Endothelial cell of umbilical vein (primary cell): ENCODE measurements at regions not wholly inside any gene's neighbourhood (a gene's known extent, or its start where the extent isn't known, plus 50 kb on each side); places are given as distances from the start of the nearest gene placed in this dataset.
"Not testable (repeated sequence)": the region's sequence is repeated elsewhere in the genome, so short reads cannot be mapped to it uniquely, and the experiment has no call there.

Experiments used
- BruUV-seq: library from RNA; stranded (reverse); fragments of 400-500 nt; replicated peaks from 2 replicates; lab custom pipeline; 2021; lab: Mats Ljungman, UMichigan
- CTCF ChIA-PET: fragments of 300-600, 350-600 bp; sonication (Branson Sonifier 250); formaldehyde crosslinking; loops from one replicate; lab custom pipeline; 2021; ENCODE audit warnings: antibody characterized with exemption, inconsistent platforms; lab: Charles Lee
- POLR2A ChIA-PET: fragments of 300-600, 350-600 bp; sonication (Branson Sonifier 250); formaldehyde crosslinking; loops from one replicate; lab custom pipeline; 2021; ENCODE audit warnings: antibody characterized with exemption, inconsistent platforms; lab: Charles Lee
- DNase-seq: peaks from one replicate; pipeline ENCODE4 v3.0.0-alpha.2; 2011; ENCODE audit warnings: low read depth, low spot score
- FAIRE-seq: peaks from 2 replicates; lab custom pipeline; 2011; peaks lifted over from hg19 to GRCh38; lab: Jason Lieb, UNC
- H2AFZ ChIP-seq: 2 replicates; pipeline ENCODE4 v1.6.0; 2012; ENCODE audit warnings: low read depth, low read length, control low read depth, inconsistent platforms
- H3K27ac ChIP-seq: 2 replicates; pipeline ENCODE4 v1.5.1; 2011; ENCODE audit warnings: low read depth, mild to moderate bottlenecking, control low read depth, low read length, moderate library complexity; ENCODE audit not compliant: insufficient read depth
- H3K27me3 ChIP-seq, 2 experiments: 2 replicates each; pipeline versions ENCODE4 v1.6.0 to v1.6.1; 2011; ENCODE audit warnings: low read length in 2 of 2, mixed read lengths in 1 of 2; ENCODE audit not compliant: control insufficient read depth in 2 of 2, insufficient read depth in 2 of 2
- H3K36me3 ChIP-seq, 2 experiments: 2 replicates in 1 of 2; 3 replicates in 1 of 2; pipeline ENCODE4 v1.5.1; 2011; ENCODE audit warnings: low read length in 2 of 2, mild to moderate bottlenecking in 1 of 2, moderate library complexity in 1 of 2; ENCODE audit not compliant: control insufficient read depth in 2 of 2, insufficient read depth in 2 of 2; ENCODE audit errors: extremely low read depth in 1 of 2
- H3K4me1 ChIP-seq: 3 replicates; pipeline ENCODE4 v1.5.1; 2011; ENCODE audit warnings: mild to moderate bottlenecking, low read length; ENCODE audit not compliant: control insufficient read depth, insufficient read depth; ENCODE audit errors: extremely low read depth
- H3K4me2 ChIP-seq: 2 replicates; pipeline ENCODE4 v1.6.1; 2011; ENCODE audit warnings: low read length, control low read depth, mixed read lengths; ENCODE audit not compliant: insufficient read depth
- H3K4me3 ChIP-seq, 3 experiments: fragments of 200-600 bp in 1 of 3; sonication (generic), shearing (Covaris generic) in 1 of 3; replicated peaks in 1 of 3; 2 replicates each; pipeline ENCODE4 v1.5.1; 2011 to 2016; ENCODE audit warnings: control low read depth in 3 of 3, low read length in 3 of 3, mild to moderate bottlenecking in 2 of 3, inconsistent platforms in 1 of 3, low read depth in 1 of 3, moderate library complexity in 1 of 3; ENCODE audit not compliant: insufficient read depth in 1 of 3
- H3K79me2 ChIP-seq: 2 replicates; pipeline ENCODE4 v1.6.0; 2012; ENCODE audit warnings: low read length, inconsistent platforms; ENCODE audit not compliant: control insufficient read depth, insufficient read depth
- H3K9ac ChIP-seq: replicated peaks from 2 replicates; pipeline ENCODE3; 2011; ENCODE audit warnings: low read length, control low read depth; ENCODE audit not compliant: insufficient read depth; ENCODE audit errors: extremely low read depth
- H3K9me1 ChIP-seq: replicated peaks from 3 replicates; pipeline ENCODE4 v1.6.0; 2011; ENCODE audit warnings: mild to moderate bottlenecking, low read length; ENCODE audit not compliant: control insufficient read depth, insufficient read depth; ENCODE audit errors: extremely low read depth
- H3K9me3 ChIP-seq: replicated peaks from 2 replicates; pipeline ENCODE4 v1.5.1; 2012; ENCODE audit warnings: low read length, inconsistent platforms; ENCODE audit not compliant: control insufficient read depth, insufficient read depth
- H4K20me1 ChIP-seq: replicated peaks from 2 replicates; pipeline ENCODE3; 2011; ENCODE audit warnings: mild to moderate bottlenecking, low read length; ENCODE audit not compliant: control insufficient read depth, insufficient read depth; ENCODE audit errors: extremely low read depth
- CTCF ChIP-seq, 2 donors: IDR thresholded peaks; 1 replicate in 1 of 2; 2 replicates in 1 of 2; pipeline ENCODE4 v1.5.1; 2011; ENCODE audit warnings: low read length in 2 of 2, mild to moderate bottlenecking in 2 of 2, moderate library complexity in 2 of 2, control low read depth in 1 of 2, inconsistent platforms in 1 of 2, low read depth in 1 of 2; ENCODE audit not compliant: insufficient read depth in 1 of 2; ENCODE audit errors: extremely low read depth in 1 of 2
- EZH2 ChIP-seq: IDR thresholded peaks from 2 replicates; pipeline ENCODE4 v1.6.1; 2012; ENCODE audit warnings: borderline replicate concordance, low read depth, mild to moderate bottlenecking, moderate library complexity, low read length, inconsistent platforms; ENCODE audit not compliant: severe bottlenecking
- FOS ChIP-seq: IDR thresholded peaks from 2 replicates; pipeline ENCODE4 v1.6.1; 2011; ENCODE audit warnings: mild to moderate bottlenecking, low read length, moderate library complexity, borderline replicate concordance; ENCODE audit not compliant: insufficient read depth
- GATA2 ChIP-seq: IDR thresholded peaks from 2 replicates; pipeline ENCODE4 v1.7.0; 2011; ENCODE audit warnings: low read depth, mild to moderate bottlenecking, moderate library complexity, mixed read lengths, low read length; ENCODE audit not compliant: insufficient read length, insufficient read depth
- JUN ChIP-seq: IDR thresholded peaks from 2 replicates; pipeline ENCODE4 v1.6.1; 2011; ENCODE audit warnings: borderline replicate concordance, low read depth; ENCODE audit not compliant: insufficient read length, insufficient read depth
- MAX ChIP-seq: IDR thresholded peaks from 2 replicates; pipeline ENCODE4 v1.6.1; 2011; ENCODE audit not compliant: insufficient read depth, insufficient read length
- MYC ChIP-seq: IDR thresholded peaks from one replicate; pipeline ENCODE4 v1.6.1; 2011; ENCODE audit warnings: mild to moderate bottlenecking, low read depth, low read length
- POLR2A ChIP-seq: IDR thresholded peaks from 2 replicates; pipeline ENCODE4 v1.6.1; 2012; ENCODE audit warnings: low read depth, mild to moderate bottlenecking, control low read depth, low read length
- POLR2AphosphoS5 ChIP-seq: IDR thresholded peaks from 2 replicates; pipeline ENCODE4 v1.6.1; 2012; ENCODE audit warnings: low read depth, mild to moderate bottlenecking, control low read depth, low read length, moderate library complexity; ENCODE audit not compliant: insufficient read depth
- dilution Hi-C: fragments of 300-500 bp; cut with MboI; formaldehyde crosslinking; loops from one replicate; pipeline ENCODE4 v1.15.0; 2019; ENCODE audit warnings: low sequenced_read_pairs; ENCODE audit not compliant: extremely low pct_ligation_motif_present
- intact Hi-C: fragments of 100-400 bp; cut with micrococcal nuclease; formaldehyde crosslinking; loops from one replicate; pipeline ENCODE4 v1.10.0; 2022

GRCh38 chr6:51007237-51007636 is 188.6 kb downstream of the TFAP2B start:
- Histone ChIP-seq H3K36me3 (no peaks in the 10 kb centered on the region), H3K9me3 (no peaks in the 10 kb centered on the region), H3K79me2 (no peaks in the 10 kb centered on the region), H3K4me3 (no peak overlapping the region), H3K27me3 (no peaks in the 10 kb centered on the region), H4K20me1 (no peaks in the 10 kb centered on the region), H3K9me1 (no peaks in the 10 kb centered on the region), H3K4me2 (no peak overlapping the region), H2AFZ (no peak overlapping the region), H3K4me1 (no peaks in the 10 kb centered on the region), H3K27ac (no peak overlapping the region), H3K9ac (no peak overlapping the region)
- no TSS peak for BruUV-seq
- FAIRE-seq (no peak), DNase-seq (no peak)
- intact Hi-C loops (no loop called here), dilution Hi-C loops (no loop called here)
- CTCF ChIA-PET: no interaction called here
- TF ChIP-seq JUN: no peak
- TF ChIP-seq EZH2: no peak
- TF ChIP-seq CTCF (IDR thresholded peaks at IDR 0.05; ENCODE audit: extremely low read depth in 1 of 2, insufficient read depth in 1 of 2, low read depth in 1 of 2, low read length in 2 of 2): no peak
- no peak for TF ChIP-seq FOS
- no peak for TF ChIP-seq POLR2AphosphoS5
- no peak for TF ChIP-seq MYC
- TF ChIP-seq MAX: no peak
- TF ChIP-seq POLR2A: no peak
- no peak for TF ChIP-seq GATA2
- POLR2A ChIA-PET: no interaction called here

- dilution Hi-C loops, H3K4me1 ChIP-seq, H4K20me1 ChIP-seq, CTCF ChIA-PET, H3K4me3 ChIP-seq, H3K4me2 ChIP-seq, FAIRE-seq, intact Hi-C loops, H3K36me3 ChIP-seq, H3K27ac ChIP-seq, H2AFZ ChIP-seq, BruUV-seq, DNase-seq, H3K9ac ChIP-seq, H3K79me2 ChIP-seq, POLR2A ChIA-PET, H3K27me3 ChIP-seq, H3K9me3 ChIP-seq, H3K9me1 ChIP-seq: not testable (repeated sequence)
These were observed 190.0 kb downstream of the TFAP2B start for GRCh38 chr6:51008693-51009092.
